Epithelial cell of prostate (primary cell): ENCODE measurements at regions not wholly inside any gene's neighbourhood (a gene's known extent, or its start where the extent isn't known, plus 50 kb on each side); places are given as distances from the start of the nearest gene placed in this dataset.

ENCODE experiments used
- DNase-seq: peaks from one replicate; pipeline ENCODE4 v3.0.0-alpha.2; 2011; ENCODE audit warnings: low read depth, low spot score
- H3K27ac ChIP-seq: fragments of 450-650 bp; 2 replicates; pipeline ENCODE4 v1.5.1; 2017; ENCODE audit warnings: mild to moderate bottlenecking

GRCh38 chr2:217693363-217693762 is 309.4 kb downstream of the TNS1 start:
- no peak for DNase-seq
- H3K27ac ChIP-seq = no peak overlapping the region

GRCh38 chr2:217691920-217692666 is 310.7 kb downstream of the TNS1 start:
- no peak overlapping the region for H3K27ac ChIP-seq
- no peak for DNase-seq

- no peak for DNase-seq
- H3K27ac ChIP-seq = no peak overlapping the region
Measured at GRCh38 chr2:217691516-217691915, 311.3 kb downstream of the TNS1 start.

GRCh38 chr2:217689053-217689452 is 313.7 kb downstream of the TNS1 start:
- H3K27ac ChIP-seq = no peak overlapping the region
- DNase-seq = no peak

GRCh38 chr2:217688494-217688893 is 314.3 kb downstream of the TNS1 start:
- DNase-seq = no peak
- no peak overlapping the region for H3K27ac ChIP-seq

- H3K27ac ChIP-seq = no peak overlapping the region
- no peak for DNase-seq
Measured at GRCh38 chr2:217687771-217688170, 315.0 kb downstream of the TNS1 start.

- DNase-seq = peak; percentile 92
- peak overlapping the region; percentile 16 for H3K27ac ChIP-seq
Measured at GRCh38 chr2:217685255-217685605, 317.6 kb downstream of the TNS1 start.

- DNase-seq = no peak
- H3K27ac ChIP-seq = peak overlapping the region; percentile 16
Measured at GRCh38 chr2:217684431-217685254, 318.2 kb downstream of the TNS1 start.

- DNase-seq = no peak
- H3K27ac ChIP-seq = no peak overlapping the region
Measured at GRCh38 chr2:217683106-217683870, 319.5 kb downstream of the TNS1 start.

- no peak for DNase-seq
- H3K27ac ChIP-seq = no peak overlapping the region
Measured at GRCh38 chr2:217681791-217682190, 321.0 kb downstream of the TNS1 start.

GRCh38 chr2:217680381-217680780 is 322.4 kb downstream of the TNS1 start:
- H3K27ac ChIP-seq = no peak overlapping the region
- DNase-seq = no peak

- peak overlapping the region; percentile 75 for H3K27ac ChIP-seq
- DNase-seq = no peak
Measured at GRCh38 chr2:217673627-217674026, 329.2 kb downstream of the TNS1 start.

GRCh38 chr2:217672472-217672871 is 330.3 kb downstream of the TNS1 start:
- DNase-seq = peak; percentile 83
- H3K27ac ChIP-seq = peak overlapping the region; percentile 75

- H3K27ac ChIP-seq = peak overlapping the region; percentile 75
- DNase-seq = no peak
Measured at GRCh38 chr2:217671871-217672270, 330.9 kb downstream of the TNS1 start.

- no peak for DNase-seq
- peak overlapping the region; percentile 75 for H3K27ac ChIP-seq
Measured at GRCh38 chr2:217671075-217671474, 331.7 kb downstream of the TNS1 start.

- DNase-seq = peak; percentile 12
- H3K27ac ChIP-seq = no peak overlapping the region
Measured at GRCh38 chr2:217669831-217670230, 333.0 kb downstream of the TNS1 start.

GRCh38 chr2:217667512-217667911 is 335.3 kb downstream of the TNS1 start:
- no peak for DNase-seq
- H3K27ac ChIP-seq = no peak overlapping the region

GRCh38 chr2:217667035-217667434 is 335.8 kb downstream of the TNS1 start:
- H3K27ac ChIP-seq = no peak overlapping the region
- no peak for DNase-seq

GRCh38 chr2:217666338-217666737 is 336.5 kb downstream of the TNS1 start:
- DNase-seq = no peak
- no peak overlapping the region for H3K27ac ChIP-seq

- no peak overlapping the region for H3K27ac ChIP-seq
- DNase-seq = no peak
Measured at GRCh38 chr2:217664761-217665160, 338.0 kb downstream of the TNS1 start.
